ENCODE measurements at regions not wholly inside any gene's neighbourhood (a gene's known extent, or its start where the extent isn't known, plus 50 kb on each side); places are given as distances from the start of the nearest gene placed in this dataset.

DNA sequence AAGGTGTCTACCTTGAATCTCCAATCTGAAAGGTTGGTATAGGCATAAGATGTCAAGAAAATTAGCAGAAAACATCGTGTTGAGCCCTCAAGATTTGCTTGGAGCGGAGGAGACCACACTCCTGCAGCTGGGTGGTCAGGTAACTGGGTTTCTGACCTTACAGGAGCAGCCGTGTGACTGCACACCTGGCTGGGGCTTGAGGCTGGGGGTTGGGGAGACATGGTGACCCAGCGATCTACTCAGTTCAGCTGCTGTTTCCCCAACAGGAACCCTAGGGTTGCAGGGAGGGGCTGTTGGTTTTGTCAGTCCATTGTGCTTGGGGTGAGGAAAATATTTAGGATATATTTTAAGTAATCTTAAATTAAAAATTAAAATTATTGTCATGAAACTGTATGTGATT lies 147.0 kb upstream of the ZNF32 start:
- H3K9ac ChIP-seq (ENCODE audit: low read depth, low read length), result no peak overlapping the region
- no peaks in the 10 kb centered on the region for H3K36me3 ChIP-seq (ENCODE audit: insufficient read depth, low read length)
- H3K4me1 ChIP-seq (ENCODE audit: control insufficient read depth, insufficient read depth, low read length), result no peaks in the 10 kb centered on the region
- peaks cover 3% of the 10 kb centered on the region for H3K27me3 ChIP-seq (ENCODE audit: control insufficient read depth, insufficient read depth, low read length)
- no peak overlapping the region for H3K4me2 ChIP-seq (ENCODE audit: low read length)
- no peaks in the 10 kb centered on the region for H3K9me3 ChIP-seq (replicated peaks; ENCODE audit: low read length)
- H3K4me3 ChIP-seq (ENCODE audit: low read length), result no peak overlapping the region

DNA sequence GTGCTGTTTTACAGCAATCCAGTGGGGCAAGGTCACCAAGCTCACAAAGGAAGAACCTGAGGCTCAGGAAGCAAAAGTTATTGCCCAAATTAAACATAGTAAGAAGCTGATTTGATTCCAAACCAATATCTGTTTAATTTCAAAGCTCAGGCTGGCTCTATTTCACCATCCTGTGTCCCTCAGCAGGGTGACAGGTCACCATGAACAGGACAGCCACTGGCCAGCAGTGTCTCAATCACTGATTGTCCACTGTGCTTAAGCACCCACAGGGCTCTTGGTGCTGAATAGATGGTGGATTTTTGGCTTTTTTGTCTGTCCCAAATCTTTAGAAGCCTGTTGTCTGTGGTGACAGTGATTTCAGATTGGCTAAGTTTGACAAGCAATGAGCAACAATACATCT lies 146.4 kb upstream of the ZNF32 start:
- Histone ChIP-seq H3K4me2 (ENCODE audit: low read length) (no peak overlapping the region), H3K9me3 (replicated peaks; ENCODE audit: low read length) (no peaks in the 10 kb centered on the region), H3K36me3 (ENCODE audit: insufficient read depth, low read length) (no peaks in the 10 kb centered on the region), H3K4me1 (ENCODE audit: control insufficient read depth, insufficient read depth, low read length) (no peaks in the 10 kb centered on the region), H3K27me3 (ENCODE audit: control insufficient read depth, insufficient read depth, low read length) (peaks cover 3% of the 10 kb centered on the region), H3K4me3 (ENCODE audit: low read length) (no peak overlapping the region), H3K9ac (ENCODE audit: low read depth, low read length) (no peak overlapping the region)

DNA sequence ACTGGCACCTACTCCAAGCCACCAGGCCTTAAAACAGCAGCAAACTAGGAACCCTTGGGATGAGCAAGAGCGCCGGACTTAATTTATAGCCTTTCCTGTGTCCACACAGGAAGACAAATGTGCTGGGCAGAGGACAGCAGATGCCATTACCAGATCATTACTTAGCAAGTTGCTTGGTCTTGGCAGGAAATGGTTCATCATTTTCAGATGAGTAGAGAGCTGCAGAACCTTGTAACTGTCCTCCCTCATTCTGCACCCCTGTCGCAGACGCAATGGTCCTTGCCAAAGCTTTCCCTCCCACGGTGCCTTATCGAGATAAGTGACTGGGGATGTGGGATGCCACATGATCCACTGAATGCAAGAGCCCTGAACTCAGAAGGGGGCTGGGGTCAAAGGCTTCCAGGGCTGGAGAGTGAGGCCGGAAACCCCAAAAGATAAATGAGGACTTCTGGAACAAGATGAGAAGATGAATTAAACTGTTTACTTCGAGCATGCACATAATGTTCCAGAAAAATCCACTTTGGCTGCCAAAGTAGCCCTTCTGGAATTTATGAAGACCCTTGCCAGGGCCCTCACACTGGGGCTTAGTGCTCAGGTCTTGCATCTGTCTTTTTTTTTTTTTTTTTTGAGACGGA lies 145.6 kb upstream of the ZNF32 start:
- peaks cover 3% of the 10 kb centered on the region for H3K27me3 ChIP-seq (ENCODE audit: control insufficient read depth, insufficient read depth, low read length)

DNA sequence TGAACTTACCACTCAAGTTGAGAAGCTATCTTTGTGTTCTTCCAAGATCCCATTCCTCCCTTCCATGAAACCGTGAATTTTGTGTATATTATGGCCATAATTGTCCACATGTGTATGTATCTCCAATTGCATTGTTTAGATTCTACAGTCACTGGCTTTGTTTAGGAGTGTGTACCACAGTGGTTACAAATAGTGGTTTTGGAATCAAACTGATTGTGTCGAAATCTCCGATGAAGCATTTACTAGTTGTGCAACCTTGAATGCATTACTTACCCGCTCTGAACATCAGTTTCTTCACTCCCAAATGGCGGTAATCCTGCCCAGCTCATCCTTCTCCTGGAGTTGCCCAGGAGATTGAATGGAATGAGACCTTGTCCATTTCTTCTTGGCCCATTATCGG lies 145.0 kb upstream of the ZNF32 start:
- H3K9ac ChIP-seq (ENCODE audit: low read depth, low read length), result no peak overlapping the region
- H3K4me1 ChIP-seq (ENCODE audit: control insufficient read depth, insufficient read depth, low read length), result no peaks in the 10 kb centered on the region
- peaks cover 3% of the 10 kb centered on the region for H3K27me3 ChIP-seq (ENCODE audit: control insufficient read depth, insufficient read depth, low read length)
- H3K4me3 ChIP-seq (ENCODE audit: low read length), result no peak overlapping the region
- H3K36me3 ChIP-seq (ENCODE audit: insufficient read depth, low read length), result no peaks in the 10 kb centered on the region
- H3K9me3 ChIP-seq (replicated peaks; ENCODE audit: low read length), result no peaks in the 10 kb centered on the region
- H3K4me2 ChIP-seq (ENCODE audit: low read length), result no peak overlapping the region

More for the DNA sequence above, 145.6 kb upstream of the ZNF32 start:
- H3K4me3 ChIP-seq (ENCODE audit: low read length), result no peak overlapping the region
- H3K9ac ChIP-seq (ENCODE audit: low read depth, low read length), result no peak overlapping the region
- H3K36me3 ChIP-seq (ENCODE audit: insufficient read depth, low read length), result no peaks in the 10 kb centered on the region
- no peaks in the 10 kb centered on the region for H3K4me1 ChIP-seq (ENCODE audit: control insufficient read depth, insufficient read depth, low read length)
- no peaks in the 10 kb centered on the region for H3K9me3 ChIP-seq (replicated peaks; ENCODE audit: low read length)
- no peak overlapping the region for H3K4me2 ChIP-seq (ENCODE audit: low read length)

DNA sequence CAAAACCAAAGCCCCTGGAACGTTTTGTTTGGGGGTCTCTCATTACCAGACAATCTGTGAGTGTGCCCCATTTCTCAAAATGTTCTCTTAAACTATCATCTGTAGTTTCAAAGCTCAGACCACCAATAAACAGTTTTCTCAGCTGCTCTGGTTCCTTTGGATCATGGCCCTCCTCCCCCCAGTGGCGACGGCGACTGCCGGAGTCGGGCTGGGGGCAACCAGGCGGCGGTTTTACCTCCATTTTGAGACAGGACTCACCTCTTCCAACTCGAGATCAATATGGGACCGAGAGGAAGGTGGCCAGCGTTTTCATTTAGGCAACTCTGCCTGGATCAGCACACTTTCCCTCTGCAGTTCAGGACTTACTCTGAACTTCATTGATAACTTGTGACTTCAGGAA lies 141.5 kb upstream of the ZNF32 start:
- Histone ChIP-seq H3K36me3 (ENCODE audit: insufficient read depth, low read length) (no peaks in the 10 kb centered on the region), H3K9ac (ENCODE audit: low read depth, low read length) (no peak overlapping the region), H3K4me3 (ENCODE audit: low read length) (no peak overlapping the region), H3K9me3 (replicated peaks; ENCODE audit: low read length) (no peaks in the 10 kb centered on the region), H3K27me3 (ENCODE audit: control insufficient read depth, insufficient read depth, low read length) (peaks cover 3% of the 10 kb centered on the region), H3K4me2 (ENCODE audit: low read length) (no peak overlapping the region), H3K4me1 (ENCODE audit: control insufficient read depth, insufficient read depth, low read length) (no peaks in the 10 kb centered on the region)

DNA sequence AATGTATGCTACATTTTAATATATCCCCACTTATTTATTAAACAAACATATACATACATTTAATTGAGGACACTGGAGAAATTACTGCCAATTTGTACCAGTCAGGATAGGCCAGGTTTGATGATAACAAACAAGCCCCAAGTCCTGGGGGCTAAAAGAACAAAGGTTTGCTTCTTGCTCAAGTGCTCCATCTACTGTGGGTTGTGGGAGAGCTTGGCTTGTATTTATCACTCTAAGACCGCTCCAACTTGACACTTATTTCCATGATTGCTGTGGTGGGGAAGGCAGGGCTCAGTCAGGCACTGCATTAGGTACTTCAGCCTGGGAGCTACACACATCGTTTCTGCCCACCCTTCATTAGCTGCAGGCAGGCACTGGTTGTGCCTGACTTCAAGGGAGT lies 136.6 kb upstream of the ZNF32 start:
- Histone ChIP-seq H3K4me2 (ENCODE audit: low read length) (no peak overlapping the region), H3K27me3 (ENCODE audit: control insufficient read depth, insufficient read depth, low read length) (no peaks in the 10 kb centered on the region), H3K9me3 (replicated peaks; ENCODE audit: low read length) (no peaks in the 10 kb centered on the region), H3K9ac (ENCODE audit: low read depth, low read length) (no peak overlapping the region), H3K4me1 (ENCODE audit: control insufficient read depth, insufficient read depth, low read length) (peaks cover 8% of the 10 kb centered on the region), H3K4me3 (ENCODE audit: low read length) (no peak overlapping the region), H3K36me3 (ENCODE audit: insufficient read depth, low read length) (no peaks in the 10 kb centered on the region)

DNA sequence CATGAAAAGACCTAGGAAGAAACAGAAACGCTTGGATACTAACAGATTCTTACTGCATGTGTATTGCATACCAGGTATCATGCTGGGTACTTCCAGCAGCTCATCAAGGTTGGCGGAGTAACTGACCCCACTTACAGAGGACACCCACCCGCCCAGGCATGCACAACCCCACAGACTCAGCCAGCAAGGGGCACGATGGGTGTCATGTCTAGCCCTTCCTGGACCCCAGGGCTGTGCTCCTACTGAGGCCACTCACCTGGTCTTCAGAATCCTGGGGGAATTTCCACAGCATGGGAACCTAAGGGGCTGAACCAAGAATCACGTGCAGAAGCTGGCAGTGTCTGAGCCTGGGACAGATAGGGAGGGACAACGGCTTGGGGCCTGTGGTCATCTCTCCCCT lies 134.1 kb upstream of the ZNF32 start:
- H3K36me3 ChIP-seq (ENCODE audit: insufficient read depth, low read length), result no peaks in the 10 kb centered on the region
- no peak overlapping the region for H3K4me2 ChIP-seq (ENCODE audit: low read length)
- H3K4me1 ChIP-seq (ENCODE audit: control insufficient read depth, insufficient read depth, low read length), result peaks cover 8% of the 10 kb centered on the region
- no peaks in the 10 kb centered on the region for H3K27me3 ChIP-seq (ENCODE audit: control insufficient read depth, insufficient read depth, low read length)
- H3K9ac ChIP-seq (ENCODE audit: low read depth, low read length), result no peak overlapping the region
- H3K4me3 ChIP-seq (ENCODE audit: low read length), result no peak overlapping the region
- no peaks in the 10 kb centered on the region for H3K9me3 ChIP-seq (replicated peaks; ENCODE audit: low read length)

DNA sequence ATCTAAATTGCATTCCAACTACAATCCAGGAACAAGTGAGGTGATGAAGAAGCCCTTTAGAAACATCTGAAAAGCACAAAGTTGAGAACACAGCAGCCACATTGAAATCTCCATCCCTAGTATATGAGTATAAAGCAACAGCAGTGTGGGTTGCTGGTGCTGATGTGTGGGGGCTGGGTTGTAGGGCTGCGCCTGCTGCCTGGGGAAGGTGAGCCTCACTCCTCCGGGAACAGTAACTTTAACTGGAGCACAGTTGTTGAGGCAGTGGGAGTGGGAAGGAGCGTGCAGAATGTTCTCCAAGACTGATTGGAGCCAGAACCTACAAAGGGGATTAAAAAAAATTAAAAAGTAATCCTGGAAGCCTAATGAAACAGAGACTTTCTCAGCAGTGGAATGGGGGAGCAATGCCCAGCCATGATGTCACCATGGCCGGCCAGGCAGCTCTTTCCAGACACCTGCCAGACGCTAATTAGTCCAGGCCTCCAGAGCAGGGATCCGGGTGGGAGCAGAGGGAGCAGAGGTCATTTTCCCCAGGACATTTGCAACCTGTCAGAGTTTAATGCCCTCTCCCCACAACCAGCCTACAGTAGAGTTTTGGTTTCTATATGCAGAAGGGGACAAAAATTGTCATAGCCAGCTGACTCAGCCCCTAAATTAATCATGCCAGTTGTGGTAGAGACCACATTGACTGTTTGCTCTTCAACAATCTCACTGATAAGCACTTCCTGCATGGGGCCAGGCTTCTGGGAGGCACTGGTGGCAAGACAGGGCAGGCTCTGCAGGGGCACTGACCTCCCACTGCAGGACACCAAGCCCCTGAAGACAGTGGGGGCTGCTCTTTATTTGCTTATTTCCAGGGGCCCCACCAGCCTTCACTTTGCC lies 133.0 kb upstream of the ZNF32 start:
- no peak overlapping the region for H3K4me2 ChIP-seq (ENCODE audit: low read length)
- no peaks in the 10 kb centered on the region for H3K9me3 ChIP-seq (replicated peaks; ENCODE audit: low read length)
- H3K36me3 ChIP-seq (ENCODE audit: insufficient read depth, low read length), result no peaks in the 10 kb centered on the region
- no peaks in the 10 kb centered on the region for H3K27me3 ChIP-seq (ENCODE audit: control insufficient read depth, insufficient read depth, low read length)
- H3K4me3 ChIP-seq (ENCODE audit: low read length), result no peak overlapping the region
- no peak overlapping the region for H3K9ac ChIP-seq (ENCODE audit: low read depth, low read length)
- H3K4me1 ChIP-seq (ENCODE audit: control insufficient read depth, insufficient read depth, low read length), result peaks cover 8% of the 10 kb centered on the region

DNA sequence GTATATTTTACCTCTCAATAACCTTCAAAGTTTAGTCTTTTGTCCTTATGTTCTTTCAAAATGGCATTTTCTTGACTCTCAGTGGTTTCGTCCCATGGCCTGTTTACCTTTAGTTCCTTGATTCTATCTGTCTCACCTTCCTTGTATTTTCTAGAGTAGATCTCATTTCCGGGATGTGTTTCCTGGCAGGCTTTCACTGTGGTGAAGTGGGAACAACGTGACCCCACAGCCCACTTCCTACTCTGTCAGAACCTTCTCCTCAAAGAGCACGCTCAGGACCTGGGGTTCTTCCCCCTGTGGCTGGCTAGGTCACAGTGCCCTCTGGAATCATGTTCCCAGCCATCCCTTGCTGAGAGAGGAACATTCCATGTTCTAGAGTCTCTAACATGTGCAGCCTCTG lies 129.9 kb upstream of the ZNF32 start:
- no peaks in the 10 kb centered on the region for H3K27me3 ChIP-seq (ENCODE audit: control insufficient read depth, insufficient read depth, low read length)
- H3K4me1 ChIP-seq (ENCODE audit: control insufficient read depth, insufficient read depth, low read length), result peaks cover 8% of the 10 kb centered on the region
- no peak overlapping the region for H3K4me3 ChIP-seq (ENCODE audit: low read length)
- no peak overlapping the region for H3K4me2 ChIP-seq (ENCODE audit: low read length)
- no peaks in the 10 kb centered on the region for H3K9me3 ChIP-seq (replicated peaks; ENCODE audit: low read length)
- no peaks in the 10 kb centered on the region for H3K36me3 ChIP-seq (ENCODE audit: insufficient read depth, low read length)
- H3K9ac ChIP-seq (ENCODE audit: low read depth, low read length), result no peak overlapping the region

DNA sequence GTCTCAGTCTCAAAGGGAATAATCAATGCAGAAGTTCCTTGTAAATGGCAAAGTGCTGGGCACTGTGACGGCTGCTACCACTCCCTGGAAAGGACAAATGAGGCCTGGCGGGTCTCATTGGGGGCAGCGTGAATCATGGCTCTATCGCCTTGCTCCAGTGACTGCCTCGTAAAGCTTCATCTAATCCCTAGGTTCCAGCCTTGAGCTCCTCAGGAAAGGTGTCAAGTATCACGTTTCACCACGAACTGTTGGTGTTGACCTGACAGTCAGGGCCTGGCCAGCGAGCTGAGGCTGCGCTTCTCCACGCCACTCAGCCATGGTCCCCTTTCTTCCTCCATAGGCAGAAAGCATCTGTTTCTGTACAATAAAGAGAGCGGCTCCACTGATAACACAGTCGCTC lies 126.7 kb upstream of the ZNF32 start:
- Histone ChIP-seq H3K4me2 (ENCODE audit: low read length) (no peak overlapping the region), H3K9ac (ENCODE audit: low read depth, low read length) (no peak overlapping the region), H3K36me3 (ENCODE audit: insufficient read depth, low read length) (no peaks in the 10 kb centered on the region), H3K4me3 (ENCODE audit: low read length) (no peak overlapping the region), H3K27me3 (ENCODE audit: control insufficient read depth, insufficient read depth, low read length) (no peaks in the 10 kb centered on the region), H3K9me3 (replicated peaks; ENCODE audit: low read length) (peaks cover 3% of the 10 kb centered on the region), H3K4me1 (ENCODE audit: control insufficient read depth, insufficient read depth, low read length) (no peaks in the 10 kb centered on the region)

DNA sequence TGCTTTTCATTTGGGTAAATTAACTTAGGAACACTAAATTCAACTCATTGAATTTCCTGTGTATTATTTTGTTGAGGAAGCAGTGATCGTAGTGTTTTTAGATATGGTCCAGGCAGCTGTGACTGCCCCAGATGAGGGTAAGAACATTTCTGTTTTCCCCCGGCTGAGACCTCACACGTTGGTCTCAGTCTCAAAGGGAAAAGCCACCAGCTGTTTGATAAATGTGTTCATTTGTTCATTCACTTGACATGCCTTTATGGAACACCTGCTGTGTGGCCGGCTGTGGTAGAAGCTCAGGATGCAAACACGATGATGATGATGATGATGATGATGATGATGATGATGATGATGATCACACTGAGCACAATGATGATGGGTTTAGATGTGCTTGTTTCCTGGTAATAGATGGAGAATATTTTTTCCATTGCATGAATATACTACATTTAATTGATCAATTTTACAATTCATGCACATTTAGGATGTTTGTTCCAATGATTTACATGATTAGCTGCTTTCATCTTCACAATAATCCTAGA lies 125.6 kb upstream of the ZNF32 start:
- no peaks in the 10 kb centered on the region for H3K4me1 ChIP-seq (ENCODE audit: control insufficient read depth, insufficient read depth, low read length)
- H3K4me2 ChIP-seq (ENCODE audit: low read length), result no peak overlapping the region
- H3K9me3 ChIP-seq (replicated peaks; ENCODE audit: low read length), result peaks cover 3% of the 10 kb centered on the region
- no peaks in the 10 kb centered on the region for H3K36me3 ChIP-seq (ENCODE audit: insufficient read depth, low read length)
- no peak overlapping the region for H3K9ac ChIP-seq (ENCODE audit: low read depth, low read length)
- H3K27me3 ChIP-seq (ENCODE audit: control insufficient read depth, insufficient read depth, low read length), result no peaks in the 10 kb centered on the region
- H3K4me3 ChIP-seq (ENCODE audit: low read length), result no peak overlapping the region

Data from skeletal muscle satellite cell (primary cell).